ENCODE measurements at regions not wholly inside any gene's neighbourhood (a gene's known extent, or its start where the extent isn't known, plus 50 kb on each side); places are given as distances from the start of the nearest gene placed in this dataset.
"Not testable (repeated sequence)": the region's sequence is repeated elsewhere in the genome, so short reads cannot be mapped to it uniquely, and the experiment has no call there.

DNA sequence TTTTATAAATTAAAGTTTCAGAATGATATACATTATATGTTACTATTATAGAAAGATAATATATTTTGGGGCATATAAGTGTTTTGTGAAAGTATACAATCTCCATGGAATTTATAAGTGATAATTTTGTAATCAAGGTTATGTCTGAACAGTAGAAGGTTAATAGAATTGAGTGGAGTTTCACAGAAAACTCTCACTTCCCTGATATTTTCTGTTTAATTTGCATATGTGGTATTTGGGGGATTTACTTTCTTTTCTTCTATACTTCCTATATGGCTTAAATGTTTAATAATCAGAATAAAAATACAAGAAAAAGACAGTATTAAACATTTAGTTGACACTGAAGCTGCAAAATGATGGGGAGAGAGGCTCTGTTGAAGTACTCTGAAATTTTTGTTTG lies 848.5 kb downstream of the DACH1 start:
- DNase-seq (ENCODE audit: low read depth, low spot score), result no peak
- Histone ChIP-seq H3K9ac (ENCODE audit: insufficient read length) (no peak overlapping the region), H3K4me3 (no peak overlapping the region), H3K27ac (no peak overlapping the region), H3K9me3 (ENCODE audit: low read depth, low read length) (no peaks in the 10 kb centered on the region), H3K36me3 (ENCODE audit: insufficient read depth, low read length) (no peaks in the 10 kb centered on the region)
- no peak for TF ChIP-seq FOXP2 (optimal IDR thresholded peaks at IDR 0.05; ENCODE audit: control extremely low read depth, extremely low read length, insufficient read depth)
- TF ChIP-seq EZH2 (IDR thresholded peaks at IDR 0.05), result no peak
- no peak for TF ChIP-seq POLR2AphosphoS5 (IDR thresholded peaks at IDR 0.05; ENCODE audit: borderline replicate concordance, low read depth, low read length)

DNA sequence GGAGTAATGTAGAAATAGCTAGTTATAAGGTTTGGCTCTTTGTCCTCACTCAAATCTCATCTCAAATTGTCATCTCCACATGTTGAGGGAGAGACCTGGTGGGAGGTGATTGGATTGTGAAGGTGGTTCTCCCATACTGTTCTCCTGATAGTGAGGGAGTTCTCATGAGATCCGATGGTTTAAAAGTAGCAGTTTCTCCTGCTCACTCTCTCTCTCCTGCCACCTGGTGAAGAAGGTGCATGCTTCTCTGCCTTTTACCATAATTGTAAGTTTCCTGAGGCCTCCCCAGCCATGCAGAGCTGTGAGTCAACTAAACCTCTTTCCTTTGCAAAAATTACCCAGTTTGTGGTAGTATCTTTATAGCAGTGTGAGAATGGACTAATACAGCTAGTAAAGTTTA lies 849.4 kb downstream of the DACH1 start:
- no peak for TF ChIP-seq FOXP2 (optimal IDR thresholded peaks at IDR 0.05; ENCODE audit: control extremely low read depth, extremely low read length, insufficient read depth)
- TF ChIP-seq EZH2 (IDR thresholded peaks at IDR 0.05), result no peak
- TF ChIP-seq POLR2AphosphoS5 (IDR thresholded peaks at IDR 0.05; ENCODE audit: borderline replicate concordance, low read depth, low read length), result no peak
- no peak overlapping the region for H3K4me3 ChIP-seq
- no peaks in the 10 kb centered on the region for H3K9me3 ChIP-seq (ENCODE audit: low read depth, low read length)
- no peak overlapping the region for H3K9ac ChIP-seq (ENCODE audit: insufficient read length)
- no peak overlapping the region for H3K27ac ChIP-seq
- H3K36me3 ChIP-seq (ENCODE audit: insufficient read depth, low read length), result no peaks in the 10 kb centered on the region
- DNase-seq (ENCODE audit: low read depth, low spot score), result no peak

DNA sequence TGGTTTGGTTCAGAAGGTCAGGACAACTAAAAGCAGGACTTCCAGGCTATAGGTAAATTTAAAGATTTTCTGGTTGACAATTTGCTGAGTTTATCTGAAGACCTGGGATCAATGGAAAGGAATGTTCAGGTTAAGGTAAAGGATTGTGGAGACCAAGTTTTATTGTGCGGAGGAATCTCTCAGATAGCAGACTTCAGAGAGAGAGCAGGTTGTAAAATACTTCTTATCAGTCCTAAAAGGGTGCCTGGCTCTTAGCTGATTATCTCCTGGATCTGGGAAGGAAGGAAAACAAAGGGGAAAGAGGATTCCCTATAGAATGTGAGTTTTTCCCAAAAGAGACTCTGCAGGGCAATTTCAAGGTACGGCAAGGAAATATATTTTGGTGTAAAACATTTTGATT lies 851.5 kb downstream of the DACH1 start:
- Histone ChIP-seq H3K27ac (no peak overlapping the region), H3K36me3 (ENCODE audit: insufficient read depth, low read length) (no peaks in the 10 kb centered on the region), H3K9ac (ENCODE audit: insufficient read length) (no peak overlapping the region), H3K4me3 (no peak overlapping the region), H3K9me3 (ENCODE audit: low read depth, low read length) (no peaks in the 10 kb centered on the region)
- no peak for DNase-seq (ENCODE audit: low read depth, low spot score)
- TF ChIP-seq EZH2 (IDR thresholded peaks at IDR 0.05) (no peak), FOXP2 (optimal IDR thresholded peaks at IDR 0.05; ENCODE audit: control extremely low read depth, extremely low read length, insufficient read depth) (no peak), POLR2AphosphoS5 (IDR thresholded peaks at IDR 0.05; ENCODE audit: borderline replicate concordance, low read depth, low read length) (no peak)

DNA sequence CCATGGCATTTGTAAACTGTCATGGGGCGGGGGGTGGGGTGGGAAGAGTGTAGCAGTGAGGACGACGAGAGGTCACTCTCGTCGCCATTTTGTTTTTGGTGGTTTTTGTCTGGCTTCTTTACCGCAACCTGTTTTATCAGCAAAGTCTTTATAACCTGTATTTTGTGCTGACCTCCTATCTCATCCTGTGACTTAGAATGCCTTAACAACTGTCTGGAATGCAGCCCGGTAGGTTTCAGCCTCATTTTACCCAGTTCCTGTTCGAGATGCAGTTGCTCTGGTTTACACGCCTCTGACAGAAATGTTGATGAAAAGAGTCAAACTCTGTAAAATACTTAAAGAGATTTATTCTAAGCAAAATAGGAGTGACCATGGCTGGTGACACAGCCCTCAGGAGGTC lies 852.0 kb downstream of the DACH1 start:
- H3K9ac ChIP-seq (ENCODE audit: insufficient read length), result no peak overlapping the region
- DNase-seq (ENCODE audit: low read depth, low spot score), result no peak
- no peaks in the 10 kb centered on the region for H3K9me3 ChIP-seq (ENCODE audit: low read depth, low read length)

DNA sequence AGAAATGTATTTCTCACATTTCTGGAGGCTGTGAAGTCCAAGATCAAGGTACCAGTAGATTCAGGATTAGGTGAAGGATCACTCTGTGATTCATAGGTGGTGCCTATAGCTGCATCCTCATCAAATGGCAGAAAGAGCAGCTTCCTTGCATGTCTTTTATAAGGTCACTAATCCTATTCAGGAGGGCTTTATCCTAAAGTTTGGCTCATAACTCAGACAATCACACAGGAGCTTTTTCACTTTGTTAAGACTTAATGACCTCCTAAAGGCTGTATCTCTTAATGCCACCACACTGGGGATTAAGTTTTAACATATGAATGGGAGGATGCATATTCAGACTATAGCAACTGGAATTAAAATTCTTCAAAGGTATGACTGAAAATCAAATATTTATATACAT lies 861.1 kb downstream of the DACH1 start:
- TF ChIP-seq EZH2 (IDR thresholded peaks at IDR 0.05), result no peak
- no peak for TF ChIP-seq FOXP2 (optimal IDR thresholded peaks at IDR 0.05; ENCODE audit: control extremely low read depth, extremely low read length, insufficient read depth)
- no peak for TF ChIP-seq POLR2AphosphoS5 (IDR thresholded peaks at IDR 0.05; ENCODE audit: borderline replicate concordance, low read depth, low read length)
- Histone ChIP-seq H3K36me3 (ENCODE audit: insufficient read depth, low read length) (no peaks in the 10 kb centered on the region), H3K27ac (no peak overlapping the region), H3K9me3 (ENCODE audit: low read depth, low read length) (no peaks in the 10 kb centered on the region), H3K4me3 (no peak overlapping the region), H3K9ac (ENCODE audit: insufficient read length) (no peak overlapping the region)
- no peak for DNase-seq (ENCODE audit: low read depth, low spot score)

More for the DNA sequence above, 852.0 kb downstream of the DACH1 start:
- TF ChIP-seq EZH2 (IDR thresholded peaks at IDR 0.05) (no peak), FOXP2 (optimal IDR thresholded peaks at IDR 0.05; ENCODE audit: control extremely low read depth, extremely low read length, insufficient read depth) (no peak), POLR2AphosphoS5 (IDR thresholded peaks at IDR 0.05; ENCODE audit: borderline replicate concordance, low read depth, low read length) (no peak)
- peak overlapping the region; percentile 31 for H3K4me3 ChIP-seq
- H3K36me3 ChIP-seq (ENCODE audit: insufficient read depth, low read length), result no peaks in the 10 kb centered on the region
- H3K27ac ChIP-seq, result no peak overlapping the region

DNA sequence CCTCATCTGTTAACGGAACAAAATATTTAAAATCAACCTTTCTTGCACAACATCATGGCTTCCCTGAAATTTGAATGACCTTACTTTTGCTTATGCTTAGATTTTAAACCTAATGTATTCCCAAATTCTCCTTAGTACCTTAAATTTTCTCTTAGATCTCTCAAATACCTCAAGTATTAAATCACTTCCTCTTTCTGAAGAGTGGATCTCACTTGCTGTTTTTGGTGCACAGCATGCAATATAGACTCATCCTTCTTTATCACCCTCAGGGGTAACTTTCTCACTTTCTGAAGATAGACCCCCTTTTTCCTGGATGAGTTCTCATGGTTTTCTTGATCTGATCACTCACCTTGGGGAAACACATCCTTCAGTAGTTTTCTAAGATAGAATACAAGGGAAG lies 871.7 kb downstream of the DACH1 start:
- Histone ChIP-seq H3K9ac (ENCODE audit: insufficient read length) (no peak overlapping the region), H3K9me3 (ENCODE audit: low read depth, low read length) (no peaks in the 10 kb centered on the region), H3K36me3 (ENCODE audit: insufficient read depth, low read length) (no peaks in the 10 kb centered on the region), H3K4me3 (no peak overlapping the region), H3K27ac (no peak overlapping the region)
- TF ChIP-seq EZH2 (IDR thresholded peaks at IDR 0.05) (no peak), POLR2AphosphoS5 (IDR thresholded peaks at IDR 0.05; ENCODE audit: borderline replicate concordance, low read depth, low read length) (no peak), FOXP2 (optimal IDR thresholded peaks at IDR 0.05; ENCODE audit: control extremely low read depth, extremely low read length, insufficient read depth) (no peak)
- DNase-seq (ENCODE audit: low read depth, low spot score), result no peak

DNA sequence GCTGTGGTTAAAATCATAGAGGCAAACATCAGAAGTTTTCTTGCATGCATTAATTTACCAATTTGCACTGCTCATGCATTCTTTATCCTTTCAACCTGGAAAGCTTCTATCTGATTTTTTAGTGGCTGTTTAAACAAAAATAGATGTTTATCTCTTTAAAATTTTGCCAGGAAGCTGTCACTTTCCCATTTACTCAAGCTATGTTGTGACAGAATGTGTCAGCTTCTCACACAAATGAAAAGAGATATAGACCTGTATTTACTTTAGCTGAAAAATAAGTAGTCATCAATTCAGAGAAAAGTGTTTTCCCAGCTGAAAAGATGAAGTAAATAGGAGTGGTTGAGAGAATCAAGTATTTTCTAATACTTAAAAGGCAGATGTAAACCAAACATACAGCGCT lies 872.8 kb downstream of the DACH1 start:
- Histone ChIP-seq H3K9ac (ENCODE audit: insufficient read length) (no peak overlapping the region), H3K9me3 (ENCODE audit: low read depth, low read length) (no peaks in the 10 kb centered on the region), H3K4me3 (no peak overlapping the region), H3K36me3 (ENCODE audit: insufficient read depth, low read length) (no peaks in the 10 kb centered on the region), H3K27ac (no peak overlapping the region)
- no peak for DNase-seq (ENCODE audit: low read depth, low spot score)
- TF ChIP-seq EZH2 (IDR thresholded peaks at IDR 0.05) (no peak), FOXP2 (optimal IDR thresholded peaks at IDR 0.05; ENCODE audit: control extremely low read depth, extremely low read length, insufficient read depth) (no peak), POLR2AphosphoS5 (IDR thresholded peaks at IDR 0.05; ENCODE audit: borderline replicate concordance, low read depth, low read length) (no peak)

DNA sequence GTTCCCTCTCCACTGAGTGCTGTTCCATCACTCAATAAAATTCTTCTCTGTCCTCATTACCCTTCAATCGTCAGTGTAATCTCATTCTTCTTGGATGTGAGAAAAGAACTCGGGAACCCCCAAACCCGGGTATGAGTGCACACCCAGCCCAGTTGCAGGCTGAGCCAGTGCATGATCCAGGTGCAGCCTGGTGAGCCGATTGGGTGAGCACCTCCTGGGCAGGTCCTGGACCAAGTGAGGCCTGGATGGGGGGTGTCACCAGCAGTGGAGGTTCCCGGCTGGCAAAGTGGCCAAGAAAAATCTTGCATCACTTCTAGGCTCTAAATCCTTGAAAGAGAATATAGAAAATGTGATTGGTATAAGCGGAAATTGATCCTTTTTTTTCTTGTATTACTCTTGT lies 878.8 kb upstream of the KLHL1 start:
- no peaks in the 10 kb centered on the region for H3K36me3 ChIP-seq (ENCODE audit: insufficient read depth, low read length)

DNA sequence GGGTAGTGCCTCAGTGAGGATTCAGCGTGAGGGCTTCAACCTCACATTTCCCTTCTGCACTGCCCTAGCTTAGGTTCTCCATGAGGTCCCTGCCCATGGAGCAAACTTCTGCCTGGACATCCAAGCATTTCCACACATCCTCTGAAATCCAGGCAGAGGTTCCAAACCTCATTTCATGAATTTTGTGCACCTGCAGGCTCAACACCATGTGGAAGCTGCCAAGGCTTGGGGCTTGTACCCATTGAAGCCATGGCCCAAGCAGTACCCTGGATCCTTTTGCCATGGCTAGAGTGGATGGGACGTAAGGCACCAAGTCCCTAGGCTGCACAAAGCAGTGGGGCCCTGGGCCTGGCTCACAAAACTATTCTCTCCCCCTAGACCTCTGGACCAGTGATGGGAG lies 877.1 kb upstream of the KLHL1 start:
- Histone ChIP-seq H3K4me3 (no peak overlapping the region), H3K36me3 (ENCODE audit: insufficient read depth, low read length) (no peaks in the 10 kb centered on the region), H3K9me3 (ENCODE audit: low read depth, low read length) (no peaks in the 10 kb centered on the region), H3K27ac (no peak overlapping the region), H3K9ac (ENCODE audit: insufficient read length) (no peak overlapping the region)
- no peak for DNase-seq (ENCODE audit: low read depth, low spot score)
- no peak for TF ChIP-seq POLR2AphosphoS5 (IDR thresholded peaks at IDR 0.05; ENCODE audit: borderline replicate concordance, low read depth, low read length)
- TF ChIP-seq FOXP2 (optimal IDR thresholded peaks at IDR 0.05; ENCODE audit: control extremely low read depth, extremely low read length, insufficient read depth), result no peak
- TF ChIP-seq EZH2 (IDR thresholded peaks at IDR 0.05), result no peak

More for the DNA sequence above, 878.8 kb upstream of the KLHL1 start:
- H3K9me3 ChIP-seq (ENCODE audit: low read depth, low read length), result no peaks in the 10 kb centered on the region
- TF ChIP-seq EZH2 (IDR thresholded peaks at IDR 0.05) (no peak), POLR2AphosphoS5 (IDR thresholded peaks at IDR 0.05; ENCODE audit: borderline replicate concordance, low read depth, low read length) (no peak), FOXP2 (optimal IDR thresholded peaks at IDR 0.05; ENCODE audit: control extremely low read depth, extremely low read length, insufficient read depth) (no peak)
- no peak overlapping the region for H3K9ac ChIP-seq (ENCODE audit: insufficient read length)
- DNase-seq (ENCODE audit: low read depth, low spot score), result no peak
- H3K4me3 ChIP-seq, result no peak overlapping the region
- no peak overlapping the region for H3K27ac ChIP-seq

DNA sequence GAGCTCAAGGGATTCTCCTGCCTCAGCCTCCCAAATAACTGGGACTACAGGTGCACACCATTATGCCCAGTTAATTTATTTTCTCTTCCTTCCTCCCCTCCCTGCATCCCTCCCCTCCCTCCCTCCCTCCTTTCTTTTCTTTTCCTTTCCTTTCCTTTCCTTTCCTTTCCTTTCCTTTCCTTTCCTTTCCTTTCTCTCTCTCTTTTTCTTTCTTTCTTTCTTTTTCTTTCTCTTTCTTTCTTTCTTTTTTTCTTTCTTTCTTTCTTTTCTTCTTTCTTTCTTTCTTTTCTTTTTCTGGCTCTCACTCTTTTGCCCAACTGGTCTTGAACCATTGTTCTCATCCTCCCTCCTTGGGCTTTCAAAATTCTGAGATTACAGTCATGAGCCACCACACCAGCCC lies 873.0 kb upstream of the KLHL1 start:
- H3K9ac ChIP-seq (ENCODE audit: insufficient read length); DNase-seq (ENCODE audit: low read depth, low spot score); H3K27ac ChIP-seq; H3K36me3 ChIP-seq (ENCODE audit: insufficient read depth, low read length); H3K9me3 ChIP-seq (ENCODE audit: low read depth, low read length); H3K4me3 ChIP-seq: not testable (repeated sequence)

Data from SK-N-MC (cell line).